ENCODE measurements at regions not wholly inside any gene's neighbourhood (a gene's known extent, or its start where the extent isn't known, plus 50 kb on each side); places are given as distances from the start of the nearest gene placed in this dataset.

DNA sequence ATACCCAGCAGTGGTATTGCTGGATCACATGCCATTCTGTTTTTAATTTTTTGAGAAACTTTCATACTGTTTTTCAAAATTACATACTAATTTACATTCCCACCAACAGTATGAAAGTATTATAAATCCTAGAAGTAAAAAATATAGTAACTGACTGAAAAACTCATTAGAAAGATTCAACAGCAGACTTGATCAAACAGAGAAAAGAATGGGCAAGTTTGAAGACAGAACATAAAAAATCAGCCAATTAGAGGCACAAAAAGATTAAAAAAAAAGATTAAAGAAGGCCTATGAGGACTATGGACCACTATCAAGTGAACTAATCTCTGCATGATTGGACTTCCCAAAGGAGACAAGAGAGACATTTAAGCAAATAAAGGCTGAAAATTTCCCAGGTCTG lies 144.0 kb upstream of the GRIK2 start:
- TF ChIP-seq, protein P1, sequence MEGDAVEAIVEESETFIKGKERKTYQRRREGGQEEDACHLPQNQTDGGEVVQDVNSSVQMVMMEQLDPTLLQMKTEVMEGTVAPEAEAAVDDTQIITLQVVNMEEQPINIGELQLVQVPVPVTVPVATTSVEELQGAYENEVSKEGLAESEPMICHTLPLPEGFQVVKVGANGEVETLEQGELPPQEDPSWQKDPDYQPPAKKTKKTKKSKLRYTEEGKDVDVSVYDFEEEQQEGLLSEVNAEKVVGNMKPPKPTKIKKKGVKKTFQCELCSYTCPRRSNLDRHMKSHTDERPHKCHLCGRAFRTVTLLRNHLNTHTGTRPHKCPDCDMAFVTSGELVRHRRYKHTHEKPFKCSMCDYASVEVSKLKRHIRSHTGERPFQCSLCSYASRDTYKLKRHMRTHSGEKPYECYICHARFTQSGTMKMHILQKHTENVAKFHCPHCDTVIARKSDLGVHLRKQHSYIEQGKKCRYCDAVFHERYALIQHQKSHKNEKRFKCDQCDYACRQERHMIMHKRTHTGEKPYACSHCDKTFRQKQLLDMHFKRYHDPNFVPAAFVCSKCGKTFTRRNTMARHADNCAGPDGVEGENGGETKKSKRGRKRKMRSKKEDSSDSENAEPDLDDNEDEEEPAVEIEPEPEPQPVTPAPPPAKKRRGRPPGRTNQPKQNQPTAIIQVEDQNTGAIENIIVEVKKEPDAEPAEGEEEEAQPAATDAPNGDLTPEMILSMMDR (IDR thresholded peaks at IDR 0.05) = no peak
- no peak for TF ChIP-seq EZH2 (IDR thresholded peaks at IDR 0.05; ENCODE audit: borderline replicate concordance, insufficient read depth, low read depth, low read length, poor library complexity, severe bottlenecking)

All from B cell (primary cell).